K562 (cell line): ENCODE measurements at regions not wholly inside any gene's neighbourhood (a gene's known extent, or its start where the extent isn't known, plus 50 kb on each side); places are given as distances from the start of the nearest gene placed in this dataset.

Source experiments
- ATAC-seq: fragments of 200-7000 bp; cut with Tn5 transposase; 3 replicates; pipeline ENCODE4 v1.9.1; 2020; ENCODE audit warnings: moderate library complexity
- BruUV-seq: library from RNA; stranded (reverse); fragments of 400-500 nt; replicated peaks from 2 replicates; lab custom pipeline; 2021; lab: Mats Ljungman, UMichigan
- CTCF ChIA-PET: fragments of 300-600 bp; formaldehyde crosslinking; extraction: SDS; loops from one replicate; lab custom pipeline; 2021; ENCODE audit warnings: low intra/inter-chr PET ratio; lab: Yijun Ruan, JAX
- POLR2A ChIA-PET: fragments of 300-600, 350-650 bp; sonication (Branson Sonifier 250); formaldehyde crosslinking; extraction: SDS; loops from one replicate; lab custom pipeline; 2021; ENCODE audit warnings: antibody characterized with exemption, inconsistent platforms; lab: Yijun Ruan, JAX
- DNase-seq, 4 experiments: peaks; one replicate each; pipeline versions ENCODE4 v3.0.0 to v3.0.0-alpha.2; 2011 to 2018; ENCODE audit warnings: low spot score in 3 of 4, mixed read lengths in 3 of 4; ENCODE audit errors: extremely low read depth in 1 of 4
- FAIRE-seq: peaks from 2 replicates; lab custom pipeline; 2011; peaks lifted over from hg19 to GRCh38; lab: Jason Lieb, UNC
- H2AFZ ChIP-seq: 2 replicates; pipeline ENCODE4 v1.6.0; 2011; ENCODE audit warnings: low read depth, low read length, control low read depth, inconsistent platforms
- H3K27ac ChIP-seq: fragments of 200-600 bp; 3 replicates; pipeline ENCODE4 v1.8.0; 2011; ENCODE audit warnings: low read depth, mild to moderate bottlenecking, control low read depth, inconsistent platforms, low read length, moderate library complexity, mixed read lengths; ENCODE audit errors: extremely low read depth
- H3K27me3 ChIP-seq, 2 experiments: fragments of 300-600 bp in 1 of 2; 2 replicates in 1 of 2; 3 replicates in 1 of 2; pipeline versions ENCODE4 v1.6.0 to v1.8.0; 2011; ENCODE audit warnings: inconsistent platforms in 2 of 2, low read length in 2 of 2, mild to moderate bottlenecking in 1 of 2, mixed read lengths in 1 of 2, moderate library complexity in 1 of 2; ENCODE audit not compliant: control insufficient read depth in 2 of 2, insufficient read depth in 2 of 2
- H3K36me3 ChIP-seq: fragments of 300-600 bp; 3 replicates; pipeline ENCODE4 v1.8.0; 2011; ENCODE audit warnings: mild to moderate bottlenecking, low read length, inconsistent platforms; ENCODE audit not compliant: control insufficient read depth, insufficient read depth
- H3K4me1 ChIP-seq, 2 experiments: fragments of 200-600 bp in 1 of 2; replicated peaks in 1 of 2; 2 replicates in 1 of 2; 3 replicates in 1 of 2; pipeline versions ENCODE4 v1.5.1 to v1.8.0; 2011; ENCODE audit warnings: inconsistent platforms in 2 of 2, low read length in 2 of 2, mild to moderate bottlenecking in 1 of 2, mixed read lengths in 1 of 2, moderate library complexity in 1 of 2; ENCODE audit not compliant: control insufficient read depth in 2 of 2, insufficient read depth in 2 of 2
- H3K4me2 ChIP-seq: 2 replicates; pipeline ENCODE4 v1.6.1; 2011; ENCODE audit warnings: low read length, control low read depth, inconsistent platforms, mixed read lengths; ENCODE audit not compliant: insufficient read depth
- H3K4me3 ChIP-seq: fragments of 200-600 bp; sonication (generic), shearing (Covaris generic); 2 replicates; pipeline ENCODE4 v1.5.1; 2016; ENCODE audit warnings: control low read depth, inconsistent platforms
- H3K79me2 ChIP-seq: fragments of 200-600 bp; 3 replicates; pipeline ENCODE4 v1.8.0; 2011; ENCODE audit warnings: low read length, inconsistent platforms; ENCODE audit not compliant: control insufficient read depth, insufficient read depth
- H3K9ac ChIP-seq, 2 experiments: 2 replicates each; pipeline versions ENCODE4 v1.6.0 to v1.6.1; 2011; ENCODE audit warnings: low read depth in 2 of 2, low read length in 2 of 2, control low read depth in 1 of 2, inconsistent platforms in 1 of 2, mild to moderate bottlenecking in 1 of 2, mixed read lengths in 1 of 2; ENCODE audit not compliant: insufficient read depth in 1 of 2
- H3K9me1 ChIP-seq: one replicate; pipeline ENCODE4 v1.6.0; 2011; ENCODE audit warnings: inconsistent platforms, mild to moderate bottlenecking, low read length, moderate library complexity; ENCODE audit not compliant: control insufficient read depth, insufficient read depth
- H3K9me3 ChIP-seq: replicated peaks from 2 replicates; pipeline ENCODE4 v1.5.1; 2011; ENCODE audit warnings: low read depth, low read length, inconsistent platforms; ENCODE audit not compliant: control insufficient read depth, insufficient read depth
- H4K20me1 ChIP-seq: replicated peaks from 2 replicates; pipeline ENCODE4 v1.6.1; 2011; ENCODE audit warnings: low read length, inconsistent platforms, mixed read lengths; ENCODE audit not compliant: control insufficient read depth, insufficient read depth
- MYC ChIP-seq, 2 experiments: fragments of 250-450 bp in 1 of 2; sonication (Bioruptor Pico) in 1 of 2; IDR thresholded peaks; 2 replicates each; pipeline versions ENCODE4 v1.5.1 to v1.6.1; 2012 to 2021; ENCODE audit warnings: low read depth in 2 of 2, borderline replicate concordance in 1 of 2, improper control_type of control experiment in 1 of 2, low read length in 1 of 2, mild to moderate bottlenecking in 1 of 2, moderate library complexity in 1 of 2
- SIX5 ChIP-seq, 2 experiments: IDR thresholded peaks; 2 replicates each; pipeline ENCODE4 v1.6.1; 2011; ENCODE audit warnings: low read length in 2 of 2, borderline replicate concordance in 1 of 2, low read depth in 1 of 2, mild to moderate bottlenecking in 1 of 2, moderate library complexity in 1 of 2; ENCODE audit not compliant: insufficient read depth in 1 of 2
- ZNF184 ChIP-seq: sonication (generic); formaldehyde crosslinking; IDR thresholded peaks from 2 replicates; pipeline ENCODE4 v1.5.0; 2020; ENCODE audit warnings: missing genetic modification reagents
- WGBS: fragments of 100-300 bp; shearing (Covaris generic); methylation state at CpG from one replicate; pipeline ENCODE4 v1.1.6; 2016; ENCODE audit warnings: low coverage, mixed read lengths; ENCODE audit not compliant: insufficient coverage; ENCODE audit errors: missing lambda C conversion rate; 5-methylcytosine and 5-hydroxymethylcytosine counted together
- in situ Hi-C: fragments of 300-500 bp; cut with MboI; formaldehyde crosslinking; loops from 4 replicates; pipeline ENCODE4 v1.15.0; 2018; ENCODE audit warnings: inconsistent platforms, mixed read lengths
- intact Hi-C: fragments of 100-400 bp; cut with micrococcal nuclease; formaldehyde crosslinking; loops from 2 replicates; pipeline ENCODE4 v1.14.2; 2022
- TF ChIP-seq, protein P1 (sequence below): conservative IDR thresholded peaks from 2 replicates; pipeline ENCODE4 v1.6.1; 2011; ENCODE audit warnings: low read depth, mild to moderate bottlenecking, low read length; ENCODE audit not compliant: control insufficient read depth
- TF ChIP-seq, protein P2 (sequence below): sonication (generic); formaldehyde crosslinking; IDR thresholded peaks from 2 replicates; pipeline ENCODE4 v1.8.0; 2022; ENCODE audit warnings: missing genetic modification reagents, mild to moderate bottlenecking, borderline replicate concordance

DNA sequence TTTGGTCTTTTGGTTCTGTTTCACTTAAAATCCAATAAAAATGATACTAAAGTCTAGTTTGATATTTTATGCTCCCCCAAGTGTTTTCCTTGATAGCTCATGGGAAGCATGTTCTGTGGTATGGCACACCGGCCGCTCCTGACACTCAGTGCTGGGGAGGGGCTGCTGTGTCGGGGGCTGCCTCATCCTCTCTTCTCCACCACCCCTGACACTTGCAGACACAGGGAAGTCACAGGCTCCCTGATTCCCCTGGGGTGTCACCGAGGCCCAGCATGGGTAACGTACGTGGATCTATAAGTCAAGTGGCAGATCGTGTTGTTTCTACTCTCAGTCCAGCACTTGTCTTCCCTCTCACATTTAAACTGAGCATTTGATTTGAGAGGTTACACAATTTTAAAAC is 508.6 kb downstream of the TNS3 start:
- CTCF ChIA-PET, result no interaction called here
- POLR2A ChIA-PET, result no interaction called here
- TF ChIP-seq, protein P1, sequence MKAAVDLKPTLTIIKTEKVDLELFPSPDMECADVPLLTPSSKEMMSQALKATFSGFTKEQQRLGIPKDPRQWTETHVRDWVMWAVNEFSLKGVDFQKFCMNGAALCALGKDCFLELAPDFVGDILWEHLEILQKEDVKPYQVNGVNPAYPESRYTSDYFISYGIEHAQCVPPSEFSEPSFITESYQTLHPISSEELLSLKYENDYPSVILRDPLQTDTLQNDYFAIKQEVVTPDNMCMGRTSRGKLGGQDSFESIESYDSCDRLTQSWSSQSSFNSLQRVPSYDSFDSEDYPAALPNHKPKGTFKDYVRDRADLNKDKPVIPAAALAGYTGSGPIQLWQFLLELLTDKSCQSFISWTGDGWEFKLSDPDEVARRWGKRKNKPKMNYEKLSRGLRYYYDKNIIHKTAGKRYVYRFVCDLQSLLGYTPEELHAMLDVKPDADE, result no peak
- TF ChIP-seq MYC (IDR thresholded peaks at IDR 0.05; ENCODE audit: low read depth, low read length), result no peak
- TF ChIP-seq MYC (CRISPR knock-in tag; IDR thresholded peaks at IDR 0.05; ENCODE audit: borderline replicate concordance, low read depth), result no peak
- TF ChIP-seq, protein P2, sequence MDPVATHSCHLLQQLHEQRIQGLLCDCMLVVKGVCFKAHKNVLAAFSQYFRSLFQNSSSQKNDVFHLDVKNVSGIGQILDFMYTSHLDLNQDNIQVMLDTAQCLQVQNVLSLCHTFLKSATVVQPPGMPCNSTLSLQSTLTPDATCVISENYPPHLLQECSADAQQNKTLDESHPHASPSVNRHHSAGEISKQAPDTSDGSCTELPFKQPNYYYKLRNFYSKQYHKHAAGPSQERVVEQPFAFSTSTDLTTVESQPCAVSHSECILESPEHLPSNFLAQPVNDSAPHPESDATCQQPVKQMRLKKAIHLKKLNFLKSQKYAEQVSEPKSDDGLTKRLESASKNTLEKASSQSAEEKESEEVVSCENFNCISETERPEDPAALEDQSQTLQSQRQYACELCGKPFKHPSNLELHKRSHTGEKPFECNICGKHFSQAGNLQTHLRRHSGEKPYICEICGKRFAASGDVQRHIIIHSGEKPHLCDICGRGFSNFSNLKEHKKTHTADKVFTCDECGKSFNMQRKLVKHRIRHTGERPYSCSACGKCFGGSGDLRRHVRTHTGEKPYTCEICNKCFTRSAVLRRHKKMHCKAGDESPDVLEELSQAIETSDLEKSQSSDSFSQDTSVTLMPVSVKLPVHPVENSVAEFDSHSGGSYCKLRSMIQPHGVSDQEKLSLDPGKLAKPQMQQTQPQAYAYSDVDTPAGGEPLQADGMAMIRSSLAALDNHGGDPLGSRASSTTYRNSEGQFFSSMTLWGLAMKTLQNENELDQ (CRISPR knock-in tag), result no peak
- TF ChIP-seq SIX5 (IDR thresholded peaks at IDR 0.05; ENCODE audit: borderline replicate concordance in 1 of 2, insufficient read depth in 1 of 2, low read depth in 1 of 2, low read length in 2 of 2), result no peak
- TF ChIP-seq ZNF184 (CRISPR knock-in tag), result no peak
- ATAC-seq (no peak), DNase-seq (no peak), FAIRE-seq (no peak)
- H3K27ac ChIP-seq, result no peak overlapping the region
- no peaks in the 10 kb centered on the region for H4K20me1 ChIP-seq
- H3K9ac ChIP-seq, result no peak overlapping the region
- BruUV-seq, result no TSS peak
- no peaks in the 10 kb centered on the region for H3K9me1 ChIP-seq
- H2AFZ ChIP-seq, result no peak overlapping the region
- in situ Hi-C loops, result no loop called here
- no peaks in the 10 kb centered on the region for H3K79me2 ChIP-seq
- 1% methylated on average over 7 of the region's 7 CpGs for WGBS
- intact Hi-C loops, result no loop called here
- H3K4me3 ChIP-seq, result no peak overlapping the region
- H3K9me3 ChIP-seq, result no peaks in the 10 kb centered on the region
- H3K36me3 ChIP-seq, result no peaks in the 10 kb centered on the region
- H3K4me1 ChIP-seq, result no peaks in the 10 kb centered on the region
- no peak overlapping the region for H3K4me2 ChIP-seq
- no peaks in the 10 kb centered on the region; a peak in 1 of 5 replicates for H3K27me3 ChIP-seq
